Right ventricle myocardium inferior (tissue), 1 donor: ENCODE measurements at regions not wholly inside any gene's neighbourhood (a gene's known extent, or its start where the extent isn't known, plus 50 kb on each side); places are given as distances from the start of the nearest gene placed in this dataset.
A peak's percentile ranks its signal among the peaks of the same experiment; 100 is the strongest.
"Not testable (repeated sequence)": the region's sequence is repeated elsewhere in the genome, so short reads cannot be mapped to it uniquely, and the experiment has no call there.

Experiments
- ATAC-seq: fragments of 200-7000 bp; cut with Tn5 transposase; one replicate; pipeline ENCODE4 v1.9.1; 2020; ENCODE audit warnings: mild to moderate bottlenecking, moderate library complexity
- DNase-seq: peaks from one replicate; pipeline ENCODE4 v3.0.0; 2021; ENCODE audit errors: missing footprints
- intact Hi-C: fragments of 100-400 bp; cut with DNase I; formaldehyde crosslinking; loops from one replicate; pipeline ENCODE4 v1.11.0; 2022
- donor health status: DM: no; HTN: yes; CAD: no; lungs with severe emphysema.

DNA sequence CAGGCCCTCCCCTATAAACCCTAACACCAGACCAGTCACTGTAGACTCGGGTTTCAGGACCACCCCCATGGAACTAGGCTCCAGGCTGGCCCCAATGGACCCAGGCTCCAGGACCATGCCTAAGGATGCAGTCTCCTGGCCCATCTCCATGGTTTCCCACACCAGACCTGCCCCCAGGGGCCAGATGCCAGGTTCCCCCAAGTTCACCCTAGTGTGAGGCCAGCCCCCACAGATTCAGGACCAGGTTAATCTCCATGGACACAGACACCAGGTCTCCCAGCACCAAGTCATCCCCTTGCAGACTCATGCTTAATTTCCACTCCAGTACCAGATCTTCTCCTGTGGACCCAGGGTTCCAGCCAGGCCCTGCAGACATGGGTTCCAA is 103.8 kb upstream of the LANCL2 start:
- ATAC-seq (no peak), DNase-seq (no peak)
- intact Hi-C loops, result no loop called here

DNA sequence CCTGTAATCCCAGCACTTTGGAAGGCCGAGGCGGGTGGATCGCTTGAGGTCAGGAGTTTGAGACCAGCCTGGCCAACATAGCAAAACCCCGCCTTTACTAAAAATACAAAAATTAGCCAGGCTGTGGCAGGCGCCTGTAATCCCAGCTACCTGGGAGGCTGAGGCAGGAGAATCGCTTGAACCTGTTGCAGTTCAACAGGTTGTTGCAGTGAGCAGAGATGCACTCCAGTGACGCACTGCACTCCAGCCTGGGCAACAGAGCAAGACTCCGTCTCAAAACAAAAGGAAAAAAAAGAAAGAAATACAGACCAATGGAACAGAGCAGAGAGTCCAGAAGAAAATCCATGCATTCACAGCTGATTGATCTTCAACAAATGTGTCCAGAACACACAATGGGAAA is 99.8 kb upstream of the LANCL2 start:
- ATAC-seq, intact Hi-C loops, DNase-seq: not testable (repeated sequence)

DNA sequence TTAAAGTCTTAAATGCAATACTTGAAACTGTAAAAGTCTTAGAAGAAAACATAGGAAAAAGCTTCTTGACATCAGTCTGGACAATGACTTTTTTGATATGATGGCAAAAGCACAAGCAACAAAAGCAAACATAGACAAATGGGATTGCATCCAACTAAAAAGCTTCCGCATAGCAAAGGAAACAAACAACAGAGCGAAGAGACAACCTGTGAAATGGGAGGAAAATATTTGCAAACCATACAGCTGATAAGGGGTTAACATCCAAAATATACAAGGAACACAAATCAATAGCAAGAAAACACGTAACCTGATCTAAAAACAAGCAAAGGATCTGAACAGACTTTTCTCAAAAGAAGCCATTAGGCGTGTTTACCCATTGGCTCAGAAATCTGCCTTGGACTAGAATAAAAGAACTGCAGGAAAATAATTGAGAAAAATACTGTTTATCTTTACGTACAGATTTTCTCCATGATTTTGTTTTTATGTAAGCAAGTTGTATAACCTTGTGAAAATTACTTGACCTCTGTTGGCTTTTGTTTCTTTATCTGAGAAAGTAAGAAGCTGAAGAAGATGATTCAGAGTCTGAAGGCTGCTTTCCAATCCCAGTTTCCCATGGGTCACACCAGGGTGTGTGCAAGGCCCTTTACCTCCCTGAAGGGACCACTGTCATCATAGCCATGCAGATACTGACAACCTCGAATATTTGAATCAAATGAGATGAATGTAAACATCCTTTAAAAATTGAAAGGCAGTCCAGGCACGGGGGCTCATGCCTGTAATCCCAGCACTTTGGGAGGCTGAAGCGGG is 99.1 kb upstream of the LANCL2 start:
- ATAC-seq, result no peak
- intact Hi-C loops, result no loop called here

DNA sequence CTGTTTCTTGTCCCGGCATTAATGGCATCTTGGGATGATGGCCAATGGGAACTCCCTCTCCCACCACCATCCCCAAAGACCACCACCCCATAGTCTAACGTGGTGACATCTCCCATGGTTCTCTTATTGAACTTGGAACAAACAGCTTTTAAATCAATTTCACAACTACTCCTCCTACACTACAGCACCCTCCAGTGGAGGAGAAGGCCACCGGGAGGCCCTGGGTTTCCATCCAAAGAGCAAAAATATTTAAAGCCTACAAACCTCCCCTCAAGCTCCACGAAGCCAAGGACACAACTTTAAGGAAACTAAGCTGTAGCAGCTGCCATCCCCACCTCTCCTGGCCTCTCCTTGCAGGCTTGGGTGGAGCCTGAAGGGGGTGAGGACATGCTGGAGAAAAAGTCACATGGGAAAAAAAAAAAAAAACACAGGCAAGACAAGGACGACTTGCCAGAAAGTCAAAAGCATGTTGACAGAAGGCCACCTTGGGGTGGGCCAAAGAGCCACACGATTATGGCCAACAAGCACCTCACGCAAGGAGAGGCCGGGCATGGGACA is 94.0 kb upstream of the LANCL2 start:
- ATAC-seq, result no peak
- intact Hi-C loops, result no loop called here

More for the DNA sequence above, 99.1 kb upstream of the LANCL2 start:
- DNase-seq, result no peak

DNA sequence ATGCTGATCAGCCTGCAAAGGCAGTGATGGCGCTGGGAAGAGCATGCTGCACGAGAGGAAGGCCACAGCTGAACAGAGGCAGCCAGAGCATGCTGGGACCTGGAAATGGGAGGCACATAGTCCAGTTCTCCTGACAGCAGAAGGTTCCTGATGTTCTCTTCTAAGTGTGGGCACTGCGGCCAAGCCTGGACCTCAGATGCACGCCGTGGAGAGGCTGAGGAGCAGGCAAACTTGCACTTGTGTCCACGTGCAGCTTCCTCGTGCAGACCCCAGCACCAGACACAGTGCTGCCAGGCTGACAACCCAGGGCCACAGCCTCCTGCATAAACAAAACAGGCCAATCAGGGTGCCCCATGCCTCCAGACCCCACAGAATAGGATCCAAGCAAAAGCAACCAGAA is 93.5 kb upstream of the LANCL2 start:
- no peak for DNase-seq
- intact Hi-C loops, result no loop called here
- no peak for ATAC-seq

More for the DNA sequence above, 94.0 kb upstream of the LANCL2 start:
- DNase-seq, result no peak

DNA sequence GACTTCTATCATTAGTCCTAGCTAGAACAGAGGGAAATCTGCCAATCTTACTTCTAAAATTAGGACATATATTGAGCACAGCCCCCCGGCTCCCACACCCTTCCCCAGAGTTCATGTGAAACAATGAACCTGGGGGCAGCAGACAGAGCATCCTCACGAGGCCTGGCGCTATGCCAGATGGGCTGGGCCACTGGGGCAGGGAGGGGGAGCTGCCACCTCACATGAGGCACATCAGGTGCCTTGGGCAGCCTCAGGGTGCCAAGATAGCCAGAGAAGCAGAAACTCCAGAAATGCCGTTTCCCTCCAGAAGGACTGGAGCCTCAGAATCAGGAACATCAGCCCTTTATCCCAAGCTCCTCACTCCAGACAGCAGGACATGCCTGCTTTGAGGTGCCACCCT is 92.8 kb upstream of the LANCL2 start:
- DNase-seq, result no peak
- no peak for ATAC-seq
- intact Hi-C loops, result no loop called here

DNA sequence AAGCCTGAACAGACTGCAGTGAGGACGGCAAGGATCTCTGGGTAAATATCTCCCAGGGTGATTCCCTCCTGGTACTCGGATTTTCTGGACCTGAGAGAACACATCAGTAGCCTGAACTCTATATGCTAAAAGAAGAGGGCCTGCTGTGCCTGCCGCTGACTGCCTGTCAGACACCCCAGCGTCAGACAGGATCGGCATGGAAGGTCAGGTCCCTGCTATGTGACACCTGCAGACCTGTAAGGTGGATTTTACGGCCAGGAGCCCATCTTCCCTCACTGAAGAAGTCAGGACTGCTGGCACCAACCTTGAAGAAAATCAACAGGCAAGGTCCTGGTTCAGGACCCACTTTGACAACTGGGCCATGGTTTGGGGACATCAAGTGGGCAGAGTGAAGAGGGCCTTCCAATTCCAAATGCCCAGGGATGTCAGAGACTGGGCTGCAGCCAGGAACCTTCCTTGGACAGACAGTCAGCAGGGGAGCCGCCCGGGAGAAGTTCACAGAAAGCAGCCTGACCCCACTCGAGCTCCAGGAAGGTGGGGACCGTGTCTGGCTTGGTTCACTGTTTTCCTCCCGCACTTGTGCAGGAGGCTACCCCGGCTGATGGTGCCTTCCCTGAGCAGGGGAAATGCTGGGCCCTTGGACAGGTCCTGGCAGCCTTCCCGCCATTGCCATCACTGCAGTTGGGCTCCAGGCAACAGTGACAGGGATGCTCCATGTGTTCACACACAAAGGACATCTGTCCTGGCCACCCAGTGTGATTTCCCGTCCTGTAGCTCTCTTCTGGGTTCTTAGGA is 91.8 kb upstream of the LANCL2 start:
- DNase-seq, result no peak
- no peak for ATAC-seq
- intact Hi-C loops, result no loop called here

DNA sequence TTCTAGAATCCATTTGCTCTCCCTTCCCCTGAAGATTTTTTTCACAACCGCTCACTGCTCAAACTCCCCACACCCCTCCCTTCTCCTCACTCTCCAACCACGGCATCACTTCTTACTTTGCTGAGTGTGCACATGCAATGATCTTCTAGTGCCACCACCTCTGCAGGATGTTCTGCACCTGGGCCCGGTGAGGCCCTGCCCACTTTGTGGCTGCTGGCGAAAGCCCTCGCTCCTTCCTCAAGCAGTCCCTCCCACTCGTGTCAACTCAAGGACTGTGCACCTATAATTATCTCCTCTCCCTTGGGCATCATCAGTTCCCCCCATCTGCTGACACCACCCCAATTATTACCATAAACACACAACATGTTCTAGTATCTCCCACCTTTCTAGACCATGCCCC is 91.0 kb upstream of the LANCL2 start:
- ATAC-seq, result no peak

DNA sequence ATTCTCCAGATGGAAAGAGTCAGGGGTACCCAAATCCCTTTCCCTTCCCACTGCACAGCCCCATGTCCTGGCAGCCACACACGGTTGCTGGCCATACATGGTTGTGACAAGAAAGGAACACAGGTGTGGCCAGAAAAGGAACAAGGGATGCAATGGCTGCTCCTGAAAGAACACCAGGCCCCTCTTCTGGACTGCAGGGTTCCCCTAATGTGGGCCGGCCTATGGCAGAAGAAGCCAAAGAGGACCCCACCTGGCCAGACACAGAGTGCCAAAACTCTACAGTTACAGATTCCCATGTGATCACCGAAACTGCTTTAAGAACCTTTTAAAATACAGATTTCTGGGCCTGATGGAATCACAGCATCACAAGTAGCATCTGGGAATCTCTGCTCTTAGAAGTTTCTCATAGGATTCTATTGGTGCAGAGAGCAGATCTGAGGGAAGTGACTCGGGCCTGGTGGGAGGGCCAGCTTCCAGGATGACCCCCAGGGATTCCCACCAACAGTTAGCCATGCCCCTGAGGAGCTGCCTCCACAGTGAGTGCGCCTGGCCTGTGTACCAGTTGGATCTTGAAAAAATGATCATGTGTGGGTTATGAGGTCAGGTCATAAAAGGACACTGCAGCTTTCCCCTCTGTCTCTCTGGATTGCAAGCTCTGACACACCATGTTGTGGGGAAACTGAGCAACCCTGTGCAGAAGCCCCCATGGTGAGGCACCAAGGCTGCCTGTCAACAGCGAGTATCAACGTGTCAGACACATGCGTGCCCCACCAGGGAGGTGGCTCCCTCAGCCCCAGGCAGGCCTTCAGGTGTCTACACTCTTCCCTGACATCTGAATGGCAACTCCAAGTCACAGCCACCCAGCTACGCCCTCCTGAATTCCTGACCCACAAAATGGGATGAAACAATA is 89.6 kb upstream of the LANCL2 start:
- ATAC-seq (no peak), DNase-seq (no peak)
- intact Hi-C loops, result no loop called here

More for the DNA sequence above, 91.0 kb upstream of the LANCL2 start:
- intact Hi-C loops, result no loop called here
- no peak for DNase-seq

DNA sequence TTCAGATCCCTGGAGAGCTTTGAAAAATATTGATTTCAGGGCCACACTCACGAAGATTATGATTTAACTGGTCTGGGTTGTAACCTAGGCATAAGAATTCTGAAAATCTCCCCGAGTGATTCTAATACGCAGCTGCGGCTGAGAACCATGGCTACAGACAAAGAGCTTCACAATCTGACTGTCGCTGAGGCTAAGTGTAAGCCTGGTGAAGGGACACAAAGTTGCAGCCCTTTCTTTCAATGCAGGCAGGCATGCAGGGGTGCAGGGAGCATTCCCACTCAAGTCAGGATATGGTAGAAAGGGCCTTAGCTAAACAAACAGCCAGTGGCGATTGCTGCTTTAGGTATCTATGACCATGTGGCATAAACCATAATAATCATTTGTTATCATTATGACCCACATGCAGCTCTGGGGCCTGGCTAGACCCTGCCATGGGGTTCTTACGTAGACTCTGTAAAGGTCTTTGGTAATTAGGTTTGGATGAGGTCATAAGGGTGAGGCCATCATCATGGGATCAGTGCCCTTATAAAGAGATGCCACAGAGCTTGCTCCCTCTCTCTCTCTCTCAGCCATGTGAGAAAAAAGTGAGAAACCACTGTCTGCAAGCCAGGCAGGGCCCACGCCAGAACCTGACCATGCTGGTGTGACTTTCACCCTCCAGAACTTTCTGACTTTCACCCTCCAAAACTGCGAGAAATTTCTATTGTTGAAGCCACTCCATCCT is 88.4 kb upstream of the LANCL2 start:
- intact Hi-C loops, result no loop called here
- ATAC-seq (no peak), DNase-seq (no peak)

DNA sequence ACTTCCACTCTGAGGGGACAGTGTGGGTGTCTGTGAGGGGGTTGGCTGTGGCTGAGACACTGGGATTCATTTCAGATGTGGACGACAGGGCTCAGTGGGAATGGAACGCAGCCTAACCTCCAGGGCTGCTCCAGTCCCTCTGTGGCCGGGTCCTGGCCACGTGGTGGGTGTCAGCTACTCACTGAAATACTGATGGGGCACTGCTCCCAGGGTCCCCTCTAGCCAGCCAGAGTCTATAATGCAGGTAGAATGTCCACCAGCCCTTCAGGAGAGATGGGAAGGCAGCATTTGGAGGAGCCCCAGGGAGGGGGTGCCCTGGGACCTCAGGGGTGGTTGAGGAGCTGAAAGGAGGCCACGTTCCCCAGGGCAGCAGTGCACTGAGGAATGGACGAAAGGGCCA is 87.2 kb upstream of the LANCL2 start:
- ATAC-seq (no peak), DNase-seq (no peak)
- intact Hi-C loops, result no loop called here

DNA sequence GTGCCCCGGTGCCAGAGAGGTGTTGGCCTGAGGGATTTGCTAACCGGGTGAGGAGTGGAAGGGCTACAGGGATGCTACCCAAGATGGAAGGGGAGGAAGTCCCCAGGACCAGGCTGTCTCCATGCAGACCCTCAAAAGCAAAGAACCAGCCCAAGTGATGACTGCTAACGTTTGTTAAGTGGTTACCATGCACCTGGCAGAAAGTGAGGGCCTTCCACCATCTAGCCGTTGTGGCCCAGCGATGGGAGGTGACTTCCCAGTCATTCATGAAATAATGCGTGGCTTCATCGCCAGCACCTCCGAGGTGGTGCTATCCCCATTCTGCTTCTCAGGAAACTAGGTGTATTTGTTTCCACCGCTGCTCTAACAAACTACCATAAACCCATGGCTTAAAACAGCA is 86.8 kb upstream of the LANCL2 start:
- DNase-seq (no peak), ATAC-seq (no peak)
- intact Hi-C loops, result no loop called here

DNA sequence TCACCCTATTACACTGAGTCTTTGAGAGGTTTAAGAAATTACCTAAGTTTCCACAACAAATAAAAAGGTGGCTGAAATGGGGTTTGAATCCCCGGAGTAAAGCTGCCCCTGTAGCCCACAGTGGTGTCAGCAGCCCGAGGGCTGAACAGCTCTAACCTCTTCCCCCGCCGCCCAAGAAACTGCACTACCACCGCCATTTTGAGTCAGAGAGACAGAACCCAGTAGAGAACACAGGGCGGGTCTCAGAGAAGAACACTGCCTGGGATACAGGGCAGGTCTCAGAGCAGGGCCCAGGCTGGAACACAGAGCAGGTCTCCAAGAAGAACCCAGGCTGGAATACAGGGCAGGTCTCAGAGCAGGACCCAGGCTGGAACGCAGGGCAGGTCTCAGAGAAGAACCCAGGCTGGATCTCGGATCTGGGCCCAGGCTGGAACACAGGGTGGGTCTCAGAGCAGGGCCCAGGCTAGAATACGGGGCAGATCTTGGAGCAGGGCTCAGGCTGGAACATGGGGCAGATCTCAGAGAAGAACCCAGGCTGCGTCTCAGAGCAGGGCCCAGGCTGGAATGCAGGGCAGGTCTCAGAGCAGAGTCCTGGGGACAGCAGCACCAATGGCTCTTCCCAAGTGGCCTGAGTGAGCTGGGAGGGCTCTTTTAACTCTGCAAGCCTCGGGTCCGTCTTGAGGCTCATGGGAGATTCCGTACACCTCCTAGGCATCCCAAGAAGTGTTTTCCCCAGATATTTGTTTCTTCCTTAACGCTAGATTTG is 85.9 kb upstream of the LANCL2 start:
- intact Hi-C loops, result no loop called here
- ATAC-seq (no peak), DNase-seq (no peak)

DNA sequence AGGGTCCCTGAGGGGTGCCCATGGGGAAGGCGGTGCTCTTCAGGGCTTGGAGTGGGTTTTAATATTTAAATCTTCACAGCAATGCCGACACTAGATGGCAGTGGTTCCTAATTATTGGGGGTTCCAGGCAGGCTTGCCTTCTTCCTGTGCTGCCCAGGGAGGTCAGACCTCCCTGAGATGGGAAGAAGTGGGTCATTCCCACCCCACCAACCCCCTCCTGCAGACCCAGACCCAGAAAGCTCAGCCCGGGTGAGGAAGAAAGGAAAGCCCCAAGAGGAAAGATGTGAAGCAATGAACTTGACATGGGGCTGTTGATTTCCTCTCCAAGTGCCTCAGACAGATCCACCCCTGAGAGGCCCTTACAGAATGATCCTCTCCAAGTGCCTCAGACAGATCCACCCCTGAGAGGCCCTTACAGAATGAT is 85.1 kb upstream of the LANCL2 start:
- peak; percentile 67 for ATAC-seq

DNA sequence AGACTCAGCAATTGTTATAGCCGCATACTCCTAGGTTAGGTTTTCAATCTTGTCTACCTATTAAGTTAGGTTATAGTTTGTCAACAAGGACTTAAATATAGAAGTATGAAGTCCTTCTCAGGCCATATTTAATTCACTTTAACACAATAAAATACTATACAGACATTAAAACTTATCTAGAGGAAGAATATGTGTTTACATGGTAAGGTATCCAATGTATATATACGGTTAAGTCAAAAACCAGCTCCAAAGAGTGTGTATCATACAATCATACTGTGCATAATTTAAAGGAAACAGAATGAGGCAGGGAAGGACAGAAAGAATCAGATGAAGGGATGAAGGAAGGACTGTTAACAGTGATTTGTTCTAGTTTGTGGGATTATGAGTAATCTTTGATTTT is 79.5 kb upstream of the LANCL2 start:
- intact Hi-C loops, result no loop called here

More for the DNA sequence above, 85.1 kb upstream of the LANCL2 start:
- intact Hi-C loops, result loop anchor here (1.0 to 5.0 kb wide), 3 partner anchors 87 to 317 kb away; partner anchors contain the start of gene LANCL2
- DNase-seq, result no peak

DNA sequence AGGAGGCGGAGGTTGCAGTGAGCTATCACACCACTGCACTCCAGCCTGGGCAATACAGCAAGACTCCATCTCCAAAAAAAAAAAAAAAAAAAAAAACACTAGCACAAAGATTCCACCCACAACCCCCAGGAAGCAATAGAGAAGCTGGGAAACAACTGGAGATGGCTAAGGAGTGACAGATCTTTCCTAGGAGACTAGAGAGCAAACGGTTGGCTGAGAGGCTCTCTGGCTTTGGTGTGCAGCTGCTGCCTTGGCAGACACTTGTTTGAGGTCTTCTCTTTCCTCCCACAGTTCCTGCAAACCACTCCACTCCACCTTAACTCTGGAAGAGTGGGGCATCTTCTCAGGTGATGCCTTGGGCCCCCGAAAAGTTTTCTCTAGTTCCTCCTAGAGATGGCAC is 78.5 kb upstream of the LANCL2 start:
- intact Hi-C loops, result no loop called here
- ATAC-seq (no peak), DNase-seq (no peak)

More for the DNA sequence above, 79.5 kb upstream of the LANCL2 start:
- no peak for DNase-seq
- ATAC-seq, result no peak

DNA sequence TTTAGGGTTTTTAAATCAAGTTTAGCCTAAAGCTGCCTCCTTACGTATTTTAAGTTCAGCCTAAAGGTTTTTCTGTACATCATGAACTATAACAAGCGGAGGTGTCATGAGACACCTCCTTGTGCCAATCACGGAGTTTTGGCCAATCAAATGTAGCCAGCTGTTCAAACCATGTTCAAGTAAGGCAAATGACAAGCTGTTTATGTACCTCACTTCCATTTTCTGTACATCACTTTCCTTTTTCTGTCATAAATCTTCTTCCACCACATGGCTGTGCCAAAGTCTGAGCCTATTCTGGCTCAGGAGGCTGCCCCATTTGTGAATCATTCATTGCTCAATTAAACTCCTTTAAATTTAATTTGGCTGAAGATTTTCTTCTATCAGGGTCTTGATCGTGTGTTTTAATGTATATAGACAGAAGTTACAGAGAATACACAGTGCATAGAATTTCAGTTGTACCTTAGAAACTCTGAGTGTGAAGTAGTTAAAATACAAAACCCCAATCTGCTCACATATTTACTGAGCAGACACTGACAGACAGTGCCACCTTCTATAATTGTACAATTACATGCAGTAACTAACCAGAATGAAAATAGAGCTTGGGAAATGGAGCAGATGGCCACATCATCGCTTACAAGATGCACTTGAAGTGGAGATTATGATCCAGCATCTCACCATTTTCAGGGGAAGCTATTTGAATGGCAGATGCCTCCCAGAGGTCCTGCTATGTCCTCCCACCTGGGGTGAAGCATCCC is 76.9 kb upstream of the LANCL2 start:
- DNase-seq, result no peak
- intact Hi-C loops, result no loop called here
- ATAC-seq, result no peak
